GM18951 (cell line): ENCODE measurements at regions not wholly inside any gene's neighbourhood (a gene's known extent, or its start where the extent isn't known, plus 50 kb on each side); places are given as distances from the start of the nearest gene placed in this dataset.

ENCODE experiments used
- POLR2A ChIP-seq: IDR thresholded peaks from 4 replicates; pipeline ENCODE4 v1.6.1; 2011; ENCODE audit warnings: mild to moderate bottlenecking; ENCODE audit not compliant: insufficient read length, insufficient read depth; ENCODE audit errors: extremely low read depth
- in situ Hi-C: fragments of 300-500 bp; cut with MboI; formaldehyde crosslinking; loops from one replicate; pipeline ENCODE4 v1.12.0; 2022; ENCODE audit warnings: low sequenced_read_pairs, mixed read lengths, inconsistent platforms; ENCODE audit not compliant: unreplicated experiment

DNA sequence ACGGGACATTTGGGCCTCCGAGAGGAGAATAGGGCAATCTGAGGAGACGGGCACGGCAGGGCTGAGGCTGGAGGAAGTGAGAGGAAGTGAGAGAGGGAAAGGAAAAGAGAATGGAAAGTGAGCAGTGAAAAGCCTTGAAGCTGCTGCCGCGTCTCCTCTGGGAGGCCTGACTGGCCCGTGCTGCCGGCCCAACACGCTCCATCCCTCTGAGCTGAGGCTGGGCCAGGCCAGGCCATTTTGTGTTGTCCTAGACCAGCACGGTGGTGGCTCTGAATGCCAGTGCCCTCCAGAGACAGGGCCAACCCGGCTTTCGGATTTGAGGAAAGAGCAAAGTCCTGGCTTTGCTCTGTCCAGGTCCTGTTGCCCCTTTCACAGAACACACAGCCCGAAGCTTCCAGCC, 361.1 kb upstream of the SHH start:
- TF ChIP-seq POLR2A: no peak
- in situ Hi-C loops: no loop called here

DNA sequence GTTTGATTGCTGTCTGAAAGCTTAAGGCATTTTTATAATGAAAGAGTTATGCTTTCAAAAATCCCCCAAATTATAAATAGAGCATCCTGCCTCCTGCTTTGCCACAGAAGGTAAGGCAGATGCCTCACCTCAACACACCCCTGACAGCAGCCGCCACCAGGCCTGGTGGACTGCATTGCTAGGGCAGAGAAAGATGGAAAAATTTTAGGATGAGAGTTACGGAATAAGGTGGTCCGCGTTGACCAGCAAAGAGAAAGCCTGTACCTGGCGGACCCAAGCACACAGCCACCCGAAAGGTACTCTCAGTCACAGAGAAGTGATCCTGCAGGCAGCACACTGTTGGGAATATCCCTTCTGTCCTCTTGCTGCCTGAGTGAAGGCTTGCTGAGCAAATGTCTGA, 360.4 kb upstream of the SHH start:
- TF ChIP-seq POLR2A: no peak
- in situ Hi-C loops: no loop called here

DNA sequence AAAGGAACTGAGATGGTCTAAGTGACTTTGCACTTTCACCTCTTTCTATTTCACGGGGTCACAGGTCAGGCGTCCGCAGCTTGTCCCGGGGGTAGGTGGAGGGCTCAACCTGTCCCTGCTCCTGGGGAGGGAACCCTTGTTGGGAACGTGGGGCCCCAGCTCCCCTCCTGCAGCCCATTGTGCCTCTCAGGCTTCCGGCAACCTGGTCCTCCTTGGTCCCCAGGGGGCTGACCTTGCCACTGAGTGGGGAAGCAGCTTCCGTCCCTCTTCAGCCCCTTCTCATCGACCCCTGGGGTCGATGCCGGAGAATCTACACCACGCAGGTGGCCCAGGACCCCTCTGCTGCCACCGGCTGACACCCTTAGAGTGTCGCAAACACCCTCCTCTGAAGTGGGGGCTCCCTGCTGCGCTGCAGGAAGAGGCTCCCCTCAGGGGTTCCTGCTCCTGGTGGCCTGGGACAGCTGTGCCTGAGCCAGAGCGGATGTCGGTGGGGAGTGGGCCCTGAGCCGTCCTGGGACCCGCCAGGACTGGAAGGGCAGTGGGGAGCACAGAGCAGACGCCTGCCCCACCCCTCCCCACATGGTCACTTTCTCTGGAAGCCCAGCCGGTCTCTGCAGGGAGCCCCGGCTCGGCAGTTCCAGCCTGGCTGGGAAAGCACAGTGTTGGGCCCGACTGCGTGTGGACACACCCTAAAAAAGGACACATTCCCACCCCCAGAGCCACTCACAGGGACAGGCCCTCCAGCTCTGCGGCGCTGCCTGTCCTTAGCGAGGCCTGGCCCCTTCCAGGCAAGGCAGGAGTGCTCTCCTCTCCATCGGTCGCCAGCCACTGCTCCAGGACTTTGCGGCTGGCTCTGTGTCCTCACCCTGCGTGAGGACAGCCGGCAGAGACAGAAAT, 357.5 kb upstream of the SHH start:
- in situ Hi-C loops: no loop called here
- TF ChIP-seq POLR2A: no peak

DNA sequence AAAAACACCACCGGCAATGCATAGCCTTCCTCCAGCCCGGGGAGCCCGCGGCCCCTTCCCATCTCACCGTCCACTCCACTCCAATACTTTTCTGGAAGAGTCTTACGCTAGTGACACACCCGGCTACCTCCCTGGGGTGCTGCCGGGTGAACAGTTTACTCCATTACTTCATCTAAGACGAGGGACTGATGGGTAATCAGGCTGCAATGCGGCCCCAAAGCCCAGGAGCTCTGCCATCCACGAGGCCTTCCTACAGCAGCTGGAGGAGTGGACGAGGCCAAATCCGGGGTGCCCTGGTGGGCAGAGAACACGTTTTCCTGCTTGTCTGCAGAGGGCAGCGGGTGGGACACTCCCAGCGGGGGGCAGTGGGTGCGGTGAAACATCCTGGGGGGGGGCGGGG, 356.2 kb upstream of the SHH start:
- in situ Hi-C loops: no loop called here
- TF ChIP-seq POLR2A: no peak

DNA sequence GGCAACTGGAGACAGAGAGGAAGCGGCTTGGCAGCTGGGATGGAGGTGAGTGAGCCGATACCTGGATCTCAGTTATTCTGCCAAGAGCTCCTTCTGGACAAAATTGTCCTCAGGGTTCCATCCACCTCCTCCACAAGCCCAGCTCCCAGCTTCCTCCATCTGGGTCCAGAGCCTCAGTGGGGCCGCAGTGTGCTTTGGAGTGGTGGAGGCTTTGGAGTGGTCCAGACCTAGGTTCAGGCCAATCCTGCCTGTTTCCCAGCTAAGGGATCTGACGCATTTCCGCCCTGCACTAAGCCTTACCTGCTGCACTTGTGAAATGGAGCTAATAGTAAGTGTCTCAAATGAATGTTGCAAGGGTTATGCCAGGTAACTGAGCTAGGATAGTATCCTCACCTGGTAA, 355.7 kb upstream of the SHH start:
- in situ Hi-C loops: no loop called here
- TF ChIP-seq POLR2A: no peak

DNA sequence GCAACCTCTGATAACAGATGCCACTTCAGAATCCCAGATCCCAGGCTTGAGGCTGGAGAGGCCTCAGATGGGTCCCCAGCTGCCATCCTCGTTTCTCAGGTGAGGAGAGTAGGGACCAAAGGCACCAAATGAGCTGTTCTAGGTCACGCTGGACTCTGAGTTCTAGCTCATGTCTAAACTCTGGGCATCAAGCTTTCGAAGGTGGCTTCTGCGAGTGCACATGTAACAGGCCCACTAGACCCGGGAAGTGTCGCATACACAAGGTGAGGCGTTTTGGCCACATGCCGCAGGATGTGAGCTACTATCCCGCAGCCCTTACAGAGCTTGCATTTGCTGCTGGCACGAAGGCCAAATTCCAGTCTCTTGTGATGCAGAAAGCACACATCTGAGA, 355.1 kb upstream of the SHH start:
- TF ChIP-seq POLR2A: no peak
- in situ Hi-C loops: no loop called here

DNA sequence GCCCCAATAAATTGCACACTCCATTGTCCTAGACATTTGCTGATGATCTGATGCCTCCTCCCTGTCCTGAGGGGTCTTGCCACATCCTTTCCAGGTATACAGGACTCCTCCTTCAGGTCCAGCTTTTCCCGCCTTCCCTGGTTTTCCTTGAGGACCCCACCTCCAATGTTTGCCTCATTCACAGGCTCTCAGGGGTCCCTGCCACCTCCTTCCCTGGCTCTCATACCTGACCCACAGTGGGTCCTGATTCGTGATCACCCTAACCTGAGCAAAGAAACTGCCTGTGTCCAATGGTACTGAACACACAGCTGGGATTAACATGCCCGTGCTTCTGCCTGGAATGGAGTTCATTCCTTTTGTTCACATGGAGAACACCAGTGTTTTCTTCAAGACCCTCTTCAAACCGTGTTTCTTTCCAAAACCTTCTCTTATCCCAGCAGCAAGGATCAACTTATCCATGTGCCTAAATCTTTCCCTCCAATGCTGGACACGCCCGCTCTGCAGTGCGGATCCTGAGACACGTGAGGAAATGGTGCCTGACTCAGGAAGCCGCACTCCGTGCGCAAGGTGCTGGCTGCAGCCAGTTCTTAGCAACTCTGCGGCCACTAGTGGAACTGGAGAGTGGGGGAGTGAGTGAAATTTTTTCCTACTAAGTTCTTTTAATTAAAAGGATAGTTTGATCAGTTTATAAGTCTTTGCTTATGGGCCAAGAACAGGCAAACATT, 354.6 kb upstream of the SHH start:
- no peak for TF ChIP-seq POLR2A
- in situ Hi-C loops: no loop called here

DNA sequence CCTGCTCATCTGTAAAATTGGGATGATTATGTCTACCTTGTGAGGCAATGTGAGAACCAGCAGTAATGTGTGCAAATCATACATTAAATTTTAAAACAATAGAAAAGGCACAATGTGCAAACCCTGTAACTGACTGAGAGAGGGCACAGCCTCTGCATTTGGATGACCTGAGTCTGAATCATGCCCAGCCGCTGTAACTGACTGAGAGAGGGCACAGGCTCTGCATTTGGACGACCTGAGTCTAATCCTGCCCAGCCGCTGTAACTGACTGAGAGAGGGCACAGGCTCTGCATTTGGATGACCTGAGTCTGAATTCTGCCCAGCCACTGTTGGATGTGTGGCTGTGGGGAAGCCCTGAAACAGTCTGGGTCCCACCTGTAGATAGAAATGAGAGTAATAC, 351.5 kb upstream of the SHH start:
- in situ Hi-C loops: no loop called here

DNA sequence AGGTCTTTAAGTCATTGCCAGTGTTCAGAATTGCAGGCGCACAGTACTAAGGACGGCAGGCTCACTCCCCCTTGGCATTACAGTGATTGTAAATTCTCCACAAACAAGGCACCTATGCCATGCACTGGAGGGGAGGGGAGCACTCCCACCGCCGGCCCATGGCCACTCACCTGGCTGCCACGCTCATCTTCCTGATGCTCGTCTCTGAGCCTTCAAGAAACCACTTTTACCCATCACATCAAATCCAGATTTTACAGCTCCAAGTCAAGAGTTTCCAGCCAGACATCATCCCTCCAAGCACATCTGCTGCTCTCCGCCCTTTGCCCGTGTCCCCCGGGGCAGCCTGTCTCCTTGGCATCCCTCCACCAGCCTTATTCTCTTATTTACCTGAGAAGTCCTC, 350.2 kb upstream of the SHH start:
- in situ Hi-C loops: no loop called here
- TF ChIP-seq POLR2A: no peak

More for the DNA sequence above, 351.5 kb upstream of the SHH start:
- TF ChIP-seq POLR2A: no peak

DNA sequence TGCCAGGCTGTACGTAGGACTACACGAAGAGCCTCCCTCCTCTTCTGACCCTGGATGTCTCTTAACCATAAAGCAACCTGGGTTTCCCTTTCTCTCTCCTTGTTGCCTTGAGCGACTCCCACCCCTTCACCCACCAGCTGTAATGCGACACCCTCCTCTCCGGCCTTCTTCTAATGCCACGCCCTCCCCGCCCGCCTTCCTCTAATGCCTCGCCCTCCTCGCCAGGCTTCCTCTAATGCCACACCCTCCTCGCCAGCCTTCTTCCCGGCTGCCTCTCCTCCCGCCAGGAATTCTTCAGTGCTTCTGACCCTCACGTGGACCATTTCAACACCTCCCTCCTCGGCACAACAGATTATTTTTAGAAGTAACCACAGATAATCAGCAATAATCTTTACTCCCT, 348.5 kb upstream of the SHH start:
- TF ChIP-seq POLR2A: no peak

DNA sequence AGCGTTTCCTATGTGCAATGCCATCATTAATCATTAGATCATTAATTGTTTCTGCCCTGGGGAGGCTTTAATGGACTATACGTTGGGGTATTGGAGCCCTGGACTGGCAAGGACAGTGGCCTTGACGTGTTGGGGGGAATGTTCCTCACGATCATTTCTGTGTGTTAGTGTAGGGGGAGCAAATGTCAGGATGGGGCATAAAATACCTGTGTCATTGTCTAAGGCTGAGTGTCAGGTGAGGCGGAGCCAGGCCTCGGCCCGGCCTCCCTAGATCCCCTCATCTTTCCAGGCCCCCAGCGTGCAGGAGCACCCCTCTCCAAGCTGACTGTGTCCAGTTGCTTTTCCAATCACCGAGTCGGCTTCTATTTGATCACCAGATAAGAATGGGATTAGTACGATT, 346.4 kb upstream of the SHH start:
- TF ChIP-seq POLR2A: no peak
- in situ Hi-C loops: no loop called here

More for the DNA sequence above, 348.5 kb upstream of the SHH start:
- in situ Hi-C loops: no loop called here

DNA sequence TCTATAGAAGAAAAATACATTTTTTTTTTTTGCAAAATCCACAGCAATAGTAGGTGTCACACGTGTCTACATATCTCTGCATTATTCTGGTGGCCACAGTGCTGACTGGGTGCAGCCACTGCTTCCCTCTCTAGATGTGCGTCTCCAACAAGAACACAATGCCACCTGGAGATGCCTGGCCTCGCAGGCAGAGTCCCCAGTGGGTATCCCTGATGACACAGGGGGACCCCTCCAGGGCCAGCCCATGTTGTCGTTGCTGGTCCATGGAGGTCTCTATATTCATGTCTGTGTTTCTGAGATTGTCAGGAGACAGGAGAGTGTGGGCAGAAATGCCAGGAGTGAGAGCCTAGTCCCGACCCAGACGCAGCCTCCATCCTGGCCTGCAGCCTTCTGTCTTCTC, 345.9 kb upstream of the SHH start:
- no peak for TF ChIP-seq POLR2A
- in situ Hi-C loops: no loop called here

DNA sequence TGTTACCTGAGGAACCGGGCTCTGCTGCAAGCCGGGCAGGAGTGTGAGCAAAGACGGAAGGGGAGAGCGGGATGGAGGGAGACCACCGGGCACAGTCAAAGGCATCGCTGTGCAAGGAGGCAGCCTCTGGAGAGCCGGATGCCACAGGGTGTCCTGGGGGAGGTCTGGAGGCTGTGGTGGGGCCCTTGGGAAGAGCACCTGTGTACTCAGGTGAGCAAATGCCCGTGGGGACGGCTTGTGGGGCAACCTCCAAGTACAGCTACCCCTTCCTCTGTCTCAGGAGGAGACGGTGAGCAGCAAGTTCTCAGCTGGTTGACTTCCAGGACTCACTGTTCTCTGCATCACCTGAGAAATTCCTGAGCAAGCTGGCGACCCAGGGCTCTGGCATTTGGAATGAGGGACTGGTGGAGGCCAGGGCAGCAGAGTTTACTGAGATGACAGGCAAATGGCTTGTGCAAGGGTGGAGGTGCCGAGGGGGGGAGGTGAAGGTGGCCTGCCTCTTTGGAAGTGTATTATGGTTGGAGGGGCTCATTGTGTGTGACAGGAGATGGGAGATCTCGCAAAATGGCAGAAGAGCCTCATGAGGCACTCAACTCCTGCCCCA, 345.2 kb upstream of the SHH start:
- no peak for TF ChIP-seq POLR2A
- in situ Hi-C loops: no loop called here
